SK-N-SH treated with all-trans-retinoic acid at 6 μM for 48 hours (cell line): ENCODE measurements at regions not wholly inside any gene's neighbourhood (a gene's known extent, or its start where the extent isn't known, plus 50 kb on each side); places are given as distances from the start of the nearest gene placed in this dataset.

Experiments used
- ATAC-seq: fragments of 200-7000 bp; cut with Tn5 transposase; 3 replicates; pipeline ENCODE4 v1.9.1; 2020; ENCODE audit warnings: mild to moderate bottlenecking, moderate library complexity
- ARNTL ChIP-seq: fragments of 450-650 bp; formaldehyde crosslinking; IDR thresholded peaks from 2 replicates; pipeline ENCODE4 v1.5.0; 2020; ENCODE audit warnings: low read depth, mild to moderate bottlenecking, moderate library complexity, borderline replicate concordance
- BACH2 ChIP-seq: fragments of 250-450 bp; sonication (Bioruptor Pico); IDR thresholded peaks from 2 replicates; pipeline ENCODE4 v1.9.0; 2021; ENCODE audit warnings: mild to moderate bottlenecking, borderline replicate concordance
- CREB5 ChIP-seq: fragments of 250-450 bp; sonication (Bioruptor Pico); IDR thresholded peaks from 2 replicates; pipeline ENCODE4 v1.5.1; 2020; ENCODE audit warnings: low read depth, mild to moderate bottlenecking, moderate library complexity
- CSDC2 ChIP-seq: fragments of 250-450 bp; sonication (Bioruptor Pico); IDR thresholded peaks from 2 replicates; pipeline ENCODE4 v1.5.0; 2020; ENCODE audit warnings: mild to moderate bottlenecking, moderate library complexity
- ESRRG ChIP-seq: fragments of 250-450 bp; sonication (Bioruptor Pico); IDR thresholded peaks from 2 replicates; pipeline ENCODE4 v1.6.1; 2021; ENCODE audit warnings: mild to moderate bottlenecking
- GLIS3 ChIP-seq: fragments of 250-450 bp; sonication (Bioruptor Pico); IDR thresholded peaks from 2 replicates; pipeline ENCODE4 v1.5.0; 2020; ENCODE audit warnings: mild to moderate bottlenecking, moderate library complexity
- ISL1 ChIP-seq: fragments of 250-450 bp; sonication (Bioruptor Pico); IDR thresholded peaks from 2 replicates; pipeline ENCODE4 v2.1.2; 2022; ENCODE audit warnings: mild to moderate bottlenecking, moderate library complexity
- OSR1 ChIP-seq: fragments of 250-450 bp; sonication (Bioruptor Pico); IDR thresholded peaks from 2 replicates; pipeline ENCODE4 v1.8.0; 2022; ENCODE audit warnings: moderate library complexity, mild to moderate bottlenecking, inconsistent platforms
- POU6F1 ChIP-seq: fragments of 250-450 bp; sonication (Bioruptor Pico); IDR thresholded peaks from 2 replicates; pipeline ENCODE4 v1.8.0; 2021; ENCODE audit warnings: low read depth, mild to moderate bottlenecking, moderate library complexity, borderline replicate concordance
- PPARA ChIP-seq: fragments of 250-450 bp; sonication (Bioruptor Pico); IDR thresholded peaks from 2 replicates; pipeline ENCODE4 v1.5.0; 2020; ENCODE audit warnings: mild to moderate bottlenecking, borderline replicate concordance
- RARB ChIP-seq: fragments of 250-450 bp; sonication (Bioruptor Pico); IDR thresholded peaks from 2 replicates; pipeline ENCODE4 v1.8.0; 2021; ENCODE audit warnings: mild to moderate bottlenecking, moderate library complexity
- SNAI2 ChIP-seq: fragments of 250-450 bp; sonication (Bioruptor Pico); IDR thresholded peaks from 2 replicates; pipeline ENCODE4 v1.5.0; 2020; ENCODE audit warnings: mild to moderate bottlenecking, moderate library complexity
- TCF4 ChIP-seq: fragments of 250-450 bp; sonication (Bioruptor Pico); IDR thresholded peaks from 2 replicates; pipeline ENCODE4 v1.8.0; 2021; ENCODE audit warnings: mild to moderate bottlenecking, moderate library complexity, borderline replicate concordance
- TOX ChIP-seq: fragments of 250-450 bp; sonication (Bioruptor Pico); IDR thresholded peaks from 2 replicates; pipeline ENCODE4 v1.8.0; 2021; ENCODE audit warnings: mild to moderate bottlenecking, moderate library complexity, borderline replicate concordance
- ZC3H10 ChIP-seq: fragments of 250-450 bp; sonication (Bioruptor Pico); IDR thresholded peaks from 2 replicates; pipeline ENCODE4 v1.5.1; 2021; ENCODE audit warnings: mild to moderate bottlenecking, moderate library complexity
- ZFP3 ChIP-seq: fragments of 250-450 bp; sonication (Bioruptor Pico); IDR thresholded peaks from 2 replicates; pipeline ENCODE4 v1.5.0; 2020; ENCODE audit warnings: mild to moderate bottlenecking, moderate library complexity
- ZFP30 ChIP-seq: fragments of 450-650 bp; formaldehyde crosslinking; IDR thresholded peaks from 2 replicates; pipeline ENCODE4 v1.5.0; 2022; ENCODE audit warnings: mild to moderate bottlenecking, moderate library complexity
- ZNF565 ChIP-seq: fragments of 450-650 bp; formaldehyde crosslinking; conservative IDR thresholded peaks from 2 replicates; pipeline ENCODE4 v1.5.0; 2020; ENCODE audit warnings: low read depth, mild to moderate bottlenecking, moderate library complexity
- ZNF70 ChIP-seq: fragments of 450-650 bp; formaldehyde crosslinking; IDR thresholded peaks from 2 replicates; pipeline ENCODE4 v1.5.0; 2020; ENCODE audit warnings: mild to moderate bottlenecking, moderate library complexity
- ZNF8 ChIP-seq: fragments of 450-650 bp; formaldehyde crosslinking; IDR thresholded peaks from 2 replicates; pipeline ENCODE4 v1.5.0; 2020; ENCODE audit warnings: mild to moderate bottlenecking, moderate library complexity
- TF ChIP-seq, protein P1 (sequence below): fragments of 250-450 bp; sonication (Bioruptor Pico); IDR thresholded peaks from 2 replicates; pipeline ENCODE4 v1.5.0; 2020; ENCODE audit warnings: mild to moderate bottlenecking, moderate library complexity
- TF ChIP-seq, protein P2 (sequence below): fragments of 250-450 bp; sonication (Bioruptor Pico); IDR thresholded peaks from 2 replicates; pipeline ENCODE4 v1.8.0; 2020; ENCODE audit warnings: mild to moderate bottlenecking, moderate library complexity, borderline replicate concordance
- TF ChIP-seq, protein P3 (sequence below): fragments of 250-450 bp; sonication (Bioruptor Pico); IDR thresholded peaks from 2 replicates; pipeline ENCODE4 v1.5.1; 2021; ENCODE audit warnings: mild to moderate bottlenecking, moderate library complexity

- TF ChIP-seq ZNF70 (CRISPR knock-in tag) (no peak), BACH2 (no peak), CSDC2 (no peak), SNAI2 (CRISPR knock-in tag) (no peak), ESRRG (CRISPR knock-in tag) (no peak), RARB (CRISPR knock-in tag) (no peak), OSR1 (no peak), TCF4 (CRISPR knock-in tag) (no peak), ZFP30 (no peak), ZC3H10 (CRISPR knock-in tag) (no peak), PPARA (no peak), TOX (CRISPR knock-in tag) (no peak), ZNF8 (CRISPR knock-in tag) (no peak), ZFP3 (CRISPR knock-in tag) (no peak), GLIS3 (no peak), ISL1 (no peak)
- TF ChIP-seq, protein P1, sequence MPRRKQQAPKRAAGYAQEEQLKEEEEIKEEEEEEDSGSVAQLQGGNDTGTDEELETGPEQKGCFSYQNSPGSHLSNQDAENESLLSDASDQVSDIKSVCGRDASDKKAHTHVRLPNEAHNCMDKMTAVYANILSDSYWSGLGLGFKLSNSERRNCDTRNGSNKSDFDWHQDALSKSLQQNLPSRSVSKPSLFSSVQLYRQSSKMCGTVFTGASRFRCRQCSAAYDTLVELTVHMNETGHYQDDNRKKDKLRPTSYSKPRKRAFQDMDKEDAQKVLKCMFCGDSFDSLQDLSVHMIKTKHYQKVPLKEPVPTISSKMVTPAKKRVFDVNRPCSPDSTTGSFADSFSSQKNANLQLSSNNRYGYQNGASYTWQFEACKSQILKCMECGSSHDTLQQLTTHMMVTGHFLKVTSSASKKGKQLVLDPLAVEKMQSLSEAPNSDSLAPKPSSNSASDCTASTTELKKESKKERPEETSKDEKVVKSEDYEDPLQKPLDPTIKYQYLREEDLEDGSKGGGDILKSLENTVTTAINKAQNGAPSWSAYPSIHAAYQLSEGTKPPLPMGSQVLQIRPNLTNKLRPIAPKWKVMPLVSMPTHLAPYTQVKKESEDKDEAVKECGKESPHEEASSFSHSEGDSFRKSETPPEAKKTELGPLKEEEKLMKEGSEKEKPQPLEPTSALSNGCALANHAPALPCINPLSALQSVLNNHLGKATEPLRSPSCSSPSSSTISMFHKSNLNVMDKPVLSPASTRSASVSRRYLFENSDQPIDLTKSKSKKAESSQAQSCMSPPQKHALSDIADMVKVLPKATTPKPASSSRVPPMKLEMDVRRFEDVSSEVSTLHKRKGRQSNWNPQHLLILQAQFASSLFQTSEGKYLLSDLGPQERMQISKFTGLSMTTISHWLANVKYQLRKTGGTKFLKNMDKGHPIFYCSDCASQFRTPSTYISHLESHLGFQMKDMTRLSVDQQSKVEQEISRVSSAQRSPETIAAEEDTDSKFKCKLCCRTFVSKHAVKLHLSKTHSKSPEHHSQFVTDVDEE = no peak
- ATAC-seq = no peak
Observed at GRCh38 chr10:107970512-107970911, 806.0 kb upstream of the SORCS1 start.

- TF ChIP-seq CREB5 (CRISPR knock-in tag) (no peak), TCF4 (CRISPR knock-in tag) (no peak), PPARA (no peak), ESRRG (CRISPR knock-in tag) (no peak), ZNF8 (CRISPR knock-in tag) (no peak), ZNF70 (CRISPR knock-in tag) (no peak), ARNTL (CRISPR knock-in tag) (no peak)
- TF ChIP-seq, protein P1 = no peak
- no peak for ATAC-seq
Observed at GRCh38 chr10:107969936-107970335, 805.4 kb upstream of the SORCS1 start.

DNA sequence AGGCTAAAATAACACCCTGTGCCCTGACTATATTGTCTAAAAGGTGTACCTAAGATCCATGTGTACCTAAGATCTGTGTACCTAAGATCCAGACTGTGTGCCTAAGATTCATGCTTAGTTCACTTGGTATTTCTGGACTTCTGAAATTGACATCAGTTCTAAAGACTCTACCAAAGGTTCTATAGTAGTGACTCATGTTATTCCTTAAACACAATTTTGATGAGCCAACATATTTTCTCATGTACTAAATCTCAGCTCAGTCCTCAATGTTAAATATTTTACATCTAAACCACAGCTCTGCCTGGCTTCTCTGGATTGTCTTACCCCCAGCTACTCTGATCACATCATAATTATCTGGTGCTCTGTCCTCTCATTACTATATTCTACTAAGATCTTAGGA, 802.3 kb upstream of the SORCS1 start:
- no peak for ATAC-seq
- TF ChIP-seq, protein P2, sequence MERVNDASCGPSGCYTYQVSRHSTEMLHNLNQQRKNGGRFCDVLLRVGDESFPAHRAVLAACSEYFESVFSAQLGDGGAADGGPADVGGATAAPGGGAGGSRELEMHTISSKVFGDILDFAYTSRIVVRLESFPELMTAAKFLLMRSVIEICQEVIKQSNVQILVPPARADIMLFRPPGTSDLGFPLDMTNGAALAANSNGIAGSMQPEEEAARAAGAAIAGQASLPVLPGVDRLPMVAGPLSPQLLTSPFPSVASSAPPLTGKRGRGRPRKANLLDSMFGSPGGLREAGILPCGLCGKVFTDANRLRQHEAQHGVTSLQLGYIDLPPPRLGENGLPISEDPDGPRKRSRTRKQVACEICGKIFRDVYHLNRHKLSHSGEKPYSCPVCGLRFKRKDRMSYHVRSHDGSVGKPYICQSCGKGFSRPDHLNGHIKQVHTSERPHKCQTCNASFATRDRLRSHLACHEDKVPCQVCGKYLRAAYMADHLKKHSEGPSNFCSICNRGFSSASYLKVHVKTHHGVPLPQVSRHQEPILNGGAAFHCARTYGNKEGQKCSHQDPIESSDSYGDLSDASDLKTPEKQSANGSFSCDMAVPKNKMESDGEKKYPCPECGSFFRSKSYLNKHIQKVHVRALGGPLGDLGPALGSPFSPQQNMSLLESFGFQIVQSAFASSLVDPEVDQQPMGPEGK (CRISPR knock-in tag) = no peak
- TF ChIP-seq ZC3H10 (CRISPR knock-in tag) (no peak), SNAI2 (CRISPR knock-in tag) (no peak), ISL1 (no peak), RARB (CRISPR knock-in tag) (no peak), TCF4 (CRISPR knock-in tag) (no peak), CSDC2 (no peak), ZNF70 (CRISPR knock-in tag) (no peak), ZFP3 (CRISPR knock-in tag) (no peak), PPARA (no peak), ESRRG (CRISPR knock-in tag) (no peak), POU6F1 (CRISPR knock-in tag) (no peak), CREB5 (CRISPR knock-in tag) (no peak), ARNTL (CRISPR knock-in tag) (no peak), ZNF565 (no peak), TOX (CRISPR knock-in tag) (no peak)
- TF ChIP-seq, protein P3, sequence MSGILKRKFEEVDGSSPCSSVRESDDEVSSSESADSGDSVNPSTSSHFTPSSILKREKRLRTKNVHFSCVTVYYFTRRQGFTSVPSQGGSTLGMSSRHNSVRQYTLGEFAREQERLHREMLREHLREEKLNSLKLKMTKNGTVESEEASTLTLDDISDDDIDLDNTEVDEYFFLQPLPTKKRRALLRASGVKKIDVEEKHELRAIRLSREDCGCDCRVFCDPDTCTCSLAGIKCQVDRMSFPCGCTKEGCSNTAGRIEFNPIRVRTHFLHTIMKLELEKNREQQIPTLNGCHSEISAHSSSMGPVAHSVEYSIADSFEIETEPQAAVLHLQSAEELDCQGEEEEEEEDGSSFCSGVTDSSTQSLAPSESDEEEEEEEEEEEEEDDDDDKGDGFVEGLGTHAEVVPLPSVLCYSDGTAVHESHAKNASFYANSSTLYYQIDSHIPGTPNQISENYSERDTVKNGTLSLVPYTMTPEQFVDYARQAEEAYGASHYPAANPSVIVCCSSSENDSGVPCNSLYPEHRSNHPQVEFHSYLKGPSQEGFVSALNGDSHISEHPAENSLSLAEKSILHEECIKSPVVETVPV (CRISPR knock-in tag) = no peak
